CD14-positive monocyte (primary cell): ENCODE measurements at regions not wholly inside any gene's neighbourhood (a gene's known extent, or its start where the extent isn't known, plus 50 kb on each side); places are given as distances from the start of the nearest gene placed in this dataset.

Experiments used
- DNase-seq, 3 donors: peaks; one replicate each; pipeline ENCODE4 v3.0.0-alpha.2; 2011 to 2022
- H2AFZ ChIP-seq: 2 replicates; pipeline ENCODE4 v1.6.0; 2012; ENCODE audit warnings: mild to moderate bottlenecking, low read depth, low read length, inconsistent platforms; ENCODE audit not compliant: insufficient read depth, poor library complexity, severe bottlenecking
- H3K27ac ChIP-seq, 2 donors: 1 replicate in 1 of 2; 2 replicates in 1 of 2; pipeline ENCODE4 v1.5.1; 2012 to 2013; ENCODE audit warnings: low read length in 2 of 2, control low read depth in 1 of 2, inconsistent platforms in 1 of 2, low read depth in 1 of 2, mild to moderate bottlenecking in 1 of 2
- H3K27me3 ChIP-seq, 2 donors: one replicate each; pipeline versions ENCODE4 v1.6.0 to v1.6.1; 2011 to 2013; ENCODE audit warnings: low read length in 2 of 2; ENCODE audit not compliant: control insufficient read depth in 2 of 2, insufficient read depth in 2 of 2
- H3K36me3 ChIP-seq, 2 donors: replicated peaks in 1 of 2; 1 replicate in 1 of 2; 2 replicates in 1 of 2; pipeline versions ENCODE4 v1.5.1 to v1.6.1; 2012 to 2013; ENCODE audit warnings: low read length in 2 of 2, control low read depth in 1 of 2, inconsistent platforms in 1 of 2, mild to moderate bottlenecking in 1 of 2; ENCODE audit not compliant: insufficient read depth in 2 of 2, control insufficient read depth in 1 of 2
- H3K4me1 ChIP-seq, 2 donors: 1 replicate in 1 of 2; 2 replicates in 1 of 2; pipeline versions ENCODE4 v1.5.1 to v1.6.1; 2012 to 2013; ENCODE audit warnings: low read length in 2 of 2, control low read depth in 1 of 2, inconsistent platforms in 1 of 2, mild to moderate bottlenecking in 1 of 2, moderate library complexity in 1 of 2; ENCODE audit not compliant: insufficient read depth in 2 of 2, control insufficient read depth in 1 of 2
- H3K4me2 ChIP-seq: replicated peaks from 2 replicates; pipeline ENCODE3; 2012; ENCODE audit warnings: low read length, moderate library complexity, mild to moderate bottlenecking; ENCODE audit not compliant: poor library complexity, severe bottlenecking; ENCODE audit errors: extremely low read depth
- H3K4me3 ChIP-seq, 3 experiments: fragments of 200-600 bp in 1 of 3; sonication (generic) in 1 of 3; replicated peaks in 1 of 3; 1 replicate in 2 of 3; 2 replicates in 1 of 3; pipeline ENCODE4 v1.5.1; 2011 to 2013; ENCODE audit warnings: low read length in 3 of 3, mild to moderate bottlenecking in 3 of 3, control low read depth in 2 of 3, low read depth in 2 of 3, inconsistent platforms in 1 of 3, moderate library complexity in 1 of 3
- H3K79me2 ChIP-seq: 2 replicates; pipeline ENCODE4 v1.6.0; 2012; ENCODE audit warnings: mild to moderate bottlenecking, control low read depth, inconsistent platforms, low read length, moderate library complexity; ENCODE audit not compliant: insufficient read depth
- H3K9ac ChIP-seq: 2 replicates; pipeline ENCODE4 v1.6.0; 2017; ENCODE audit warnings: low read length, mild to moderate bottlenecking; ENCODE audit not compliant: insufficient read depth, poor library complexity, severe bottlenecking
- H3K9me3 ChIP-seq, 2 donors: replicated peaks in 1 of 2; 1 replicate in 1 of 2; 2 replicates in 1 of 2; pipeline versions ENCODE4 v1.5.1 to v1.6.1; 2012 to 2013; ENCODE audit warnings: low read length in 2 of 2, control low read depth in 1 of 2; ENCODE audit not compliant: control insufficient read depth in 1 of 2, insufficient read depth in 1 of 2
- H4K20me1 ChIP-seq: 2 replicates; pipeline ENCODE4 v1.6.0; 2012; ENCODE audit warnings: mild to moderate bottlenecking, low read length, control low read depth, moderate library complexity; ENCODE audit not compliant: insufficient read depth
- H3K27ac Mint-ChIP-seq, 7 donors: one replicate each; pipeline ENCODE4 v1.8.0; 2020; ENCODE audit warnings: mild to moderate bottlenecking in 7 of 7, mixed read lengths in 7 of 7, moderate library complexity in 6 of 7, inconsistent platforms in 2 of 7
- H3K27me3 Mint-ChIP-seq, 3 donors: one replicate each; pipeline ENCODE4 v1.8.0; 2021 to 2022; ENCODE audit warnings: low read depth in 3 of 3, mild to moderate bottlenecking in 3 of 3, mixed read lengths in 3 of 3, moderate library complexity in 3 of 3, inconsistent platforms in 1 of 3
- H3K36me3 Mint-ChIP-seq, 2 donors: one replicate each; pipeline ENCODE4 v1.8.0; 2020; ENCODE audit warnings: mixed read lengths in 2 of 2, inconsistent platforms in 1 of 2, mild to moderate bottlenecking in 1 of 2
- H3K4me1 Mint-ChIP-seq: one replicate; pipeline ENCODE4 v1.8.0; 2020; ENCODE audit warnings: mild to moderate bottlenecking, mixed read lengths
- H3K4me3 Mint-ChIP-seq, 2 donors: one replicate each; pipeline ENCODE4 v1.8.0; 2020; ENCODE audit warnings: mild to moderate bottlenecking in 2 of 2, mixed read lengths in 2 of 2, moderate library complexity in 1 of 2
- H3K9me3 Mint-ChIP-seq, 7 donors: one replicate each; pipeline ENCODE4 v1.8.0; 2020 to 2022; ENCODE audit warnings: mixed read lengths in 7 of 7, mild to moderate bottlenecking in 6 of 7, moderate library complexity in 6 of 7, inconsistent platforms in 2 of 7
- CTCF ChIP-seq: fragments of 200-600 bp; IDR thresholded peaks from one replicate; pipeline ENCODE4 v1.8.0; 2022; ENCODE audit warnings: antibody characterized with exemption, mild to moderate bottlenecking
- WGBS: methylation state at CpG from one replicate; pipeline ENCODE4 v1.1.5; 2013; ENCODE audit warnings: missing lambda C conversion rate; ENCODE audit not compliant: insufficient coverage; 5-methylcytosine and 5-hydroxymethylcytosine counted together
- intact Hi-C, 2 donors: fragments of 100-400 bp; cut with micrococcal nuclease; formaldehyde crosslinking; loops; one replicate each; pipeline versions ENCODE4 v1.15.0 to v1.15.1; 2023

- WGBS: 100% methylated on average over 5 of the region's 6 CpGs
- no peaks in the 10 kb centered on the region for H3K4me1 Mint-ChIP-seq
- H3K36me3 Mint-ChIP-seq: no peaks in the 10 kb centered on the region
- Histone ChIP-seq H2AFZ (no peak overlapping the region), H3K4me2 (no peak overlapping the region), H3K27me3 (no peaks in the 10 kb centered on the region), H3K9ac (no peak overlapping the region), H3K36me3 (no peaks in the 10 kb centered on the region), H3K4me1 (no peaks in the 10 kb centered on the region), H3K27ac (no peak overlapping the region), H3K4me3 (no peak overlapping the region), H3K79me2 (no peaks in the 10 kb centered on the region), H4K20me1 (no peaks in the 10 kb centered on the region), H3K9me3 (no peaks in the 10 kb centered on the region)
- H3K9me3 Mint-ChIP-seq: peaks cover 0 to 2% (median 0%) of the 10 kb centered on the region in 7 donors
- DNase-seq: no peak
- no peak overlapping the region for H3K4me3 Mint-ChIP-seq
- no peak for TF ChIP-seq CTCF
- intact Hi-C loops: no loop called here
- H3K27me3 Mint-ChIP-seq: peaks cover 0 to 2% (median 2%) of the 10 kb centered on the region in 3 donors
- peak overlapping the region in 1 of 7 donors; percentile 68 for H3K27ac Mint-ChIP-seq
Observed at GRCh38 chr2:5367321-5367720, 324.9 kb upstream of the SOX11 start.

- Mint-ChIP-seq H3K27ac (no peak overlapping the region), H3K36me3 (no peaks in the 10 kb centered on the region), H3K4me3 (no peak overlapping the region), H3K27me3 (peaks cover 0 to 2% (median 2%) of the 10 kb centered on the region in 3 donors), H3K9me3 (peaks cover 0 to 2% (median 0%) of the 10 kb centered on the region in 7 donors), H3K4me1 (no peaks in the 10 kb centered on the region)
- no peak for DNase-seq
- H3K36me3 ChIP-seq: no peaks in the 10 kb centered on the region
- no peaks in the 10 kb centered on the region for H3K79me2 ChIP-seq
- H4K20me1 ChIP-seq: no peaks in the 10 kb centered on the region
- no peak overlapping the region for H3K27ac ChIP-seq
- no peaks in the 10 kb centered on the region for H3K4me1 ChIP-seq
- H3K27me3 ChIP-seq: no peaks in the 10 kb centered on the region
- H3K9me3 ChIP-seq: no peaks in the 10 kb centered on the region
- intact Hi-C loops: no loop called here
- no peak overlapping the region for H3K4me2 ChIP-seq
- no peak overlapping the region for H3K9ac ChIP-seq
- 86% methylated on average over 4 of the region's 7 CpGs for WGBS
- no peak for TF ChIP-seq CTCF
- no peak overlapping the region for H2AFZ ChIP-seq
- H3K4me3 ChIP-seq: no peak overlapping the region
Observed at GRCh38 chr2:5368263-5368662, 323.9 kb upstream of the SOX11 start.
